Non-pigmented ciliary epithelial cell (primary cell): ENCODE measurements at regions not wholly inside any gene's neighbourhood (a gene's known extent, or its start where the extent isn't known, plus 50 kb on each side); places are given as distances from the start of the nearest gene placed in this dataset.
"Not testable (repeated sequence)": the region's sequence is repeated elsewhere in the genome, so short reads cannot be mapped to it uniquely, and the experiment has no call there.

Experiments used
- DNase-seq: peaks from one replicate; pipeline ENCODE4 v3.0.0-alpha.2; 2010; ENCODE audit warnings: low read depth

DNA sequence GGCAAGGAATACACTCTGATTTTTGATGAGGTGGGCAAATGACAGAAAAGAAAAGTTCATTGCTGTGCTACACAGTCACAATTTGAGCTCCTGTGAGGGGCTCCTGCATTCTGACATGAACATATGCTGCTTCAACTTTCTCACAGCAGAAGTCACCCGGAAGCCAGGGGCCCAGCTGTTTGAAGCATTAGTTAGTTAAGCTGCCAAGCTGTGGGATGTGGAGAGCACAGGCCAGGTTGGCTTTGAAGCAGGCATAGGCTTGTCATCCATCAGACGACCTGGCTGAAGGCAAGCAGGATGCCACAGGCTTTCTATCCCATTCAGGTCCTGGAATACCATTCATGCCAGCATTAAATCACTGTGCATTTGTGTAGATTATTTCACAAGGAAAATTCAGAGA is 63.1 kb downstream of the MTNR1B start:
- no peak for DNase-seq

DNA sequence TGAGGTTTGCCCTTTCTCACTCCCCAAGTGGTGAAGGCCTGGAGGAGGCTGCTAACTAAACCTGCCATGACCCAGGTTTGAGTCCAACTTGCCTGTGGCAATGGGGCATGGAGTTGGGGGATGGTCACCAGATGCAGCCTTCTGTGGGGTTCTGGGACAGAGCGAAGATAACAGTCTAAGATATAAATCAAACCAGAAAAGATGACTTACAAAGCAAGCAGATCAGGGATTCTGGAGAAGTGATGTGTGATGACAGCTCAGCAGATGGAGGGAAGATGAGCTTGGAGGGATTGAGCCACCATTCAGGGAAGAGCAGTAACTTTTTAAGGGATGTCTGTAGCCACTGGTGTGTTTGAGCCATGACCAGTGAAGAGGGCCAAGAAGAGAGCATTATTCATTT is 63.6 kb downstream of the MTNR1B start:
- DNase-seq = no peak

DNA sequence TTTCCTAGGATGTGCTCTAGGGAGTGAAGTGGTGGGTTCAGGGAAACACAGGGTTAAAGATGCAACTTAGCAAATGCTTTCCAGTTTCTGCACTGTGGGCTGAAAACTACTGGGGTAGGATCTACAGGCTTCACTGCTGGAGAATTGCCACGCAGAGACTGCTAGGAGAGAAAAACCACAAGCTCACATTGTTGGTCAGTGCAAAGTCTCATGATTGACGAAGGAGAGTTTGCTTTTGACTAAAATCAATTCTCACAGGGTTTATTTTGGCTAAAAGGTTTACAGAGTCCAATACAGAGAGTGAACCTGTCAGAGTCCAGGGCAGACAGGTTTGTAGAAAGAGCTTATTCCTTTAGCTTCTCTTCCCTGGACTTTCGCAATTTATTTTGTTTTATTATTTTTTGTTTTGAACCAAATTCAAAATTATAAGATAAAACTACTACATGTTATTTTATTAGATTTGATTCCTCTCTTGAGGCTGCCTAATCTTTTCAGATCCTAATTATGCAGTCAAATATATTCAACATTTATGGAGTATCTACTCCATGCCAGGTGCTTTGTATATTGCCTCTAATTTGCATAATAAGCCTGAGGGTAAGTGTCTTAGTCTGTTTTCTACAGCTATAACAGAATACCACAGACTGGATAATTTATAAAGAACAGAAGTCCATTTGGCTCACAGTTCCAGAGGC is 64.7 kb downstream of the MTNR1B start:
- no peak for DNase-seq

DNA sequence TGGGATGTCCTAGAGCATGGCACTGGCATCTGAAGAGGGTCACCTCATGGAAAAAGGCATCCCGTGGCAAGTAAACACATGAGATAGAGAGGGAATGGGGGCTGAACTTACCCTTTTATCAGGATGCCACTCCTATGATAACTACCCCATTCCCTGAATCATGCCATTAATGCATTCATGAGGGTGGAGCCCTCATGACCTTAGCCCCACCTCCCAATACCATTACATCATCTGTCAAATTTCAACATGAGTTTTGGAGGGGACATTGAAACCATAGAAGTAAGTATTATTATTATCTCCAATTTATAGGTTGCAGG is 65.2 kb downstream of the MTNR1B start:
- DNase-seq = no peak

DNA sequence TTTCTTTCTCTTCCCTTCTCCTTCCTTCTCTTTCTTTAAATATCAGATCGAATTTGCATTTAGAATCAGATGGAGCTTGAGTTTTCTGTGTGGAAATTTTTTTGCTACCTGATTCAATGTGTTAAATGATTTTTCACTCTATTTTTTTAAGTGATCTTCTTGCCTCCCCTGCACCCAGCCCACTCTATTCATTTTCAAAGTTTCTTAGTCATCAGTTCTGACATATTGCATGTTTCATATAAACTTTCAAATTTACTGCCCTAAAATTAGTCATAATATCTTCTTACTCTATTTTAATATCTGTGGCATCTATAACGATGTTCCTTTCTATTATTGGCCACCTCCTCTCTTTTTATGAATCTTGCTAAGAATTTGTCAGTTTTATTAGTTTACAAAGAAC is 69.1 kb downstream of the MTNR1B start:
- no peak for DNase-seq

DNA sequence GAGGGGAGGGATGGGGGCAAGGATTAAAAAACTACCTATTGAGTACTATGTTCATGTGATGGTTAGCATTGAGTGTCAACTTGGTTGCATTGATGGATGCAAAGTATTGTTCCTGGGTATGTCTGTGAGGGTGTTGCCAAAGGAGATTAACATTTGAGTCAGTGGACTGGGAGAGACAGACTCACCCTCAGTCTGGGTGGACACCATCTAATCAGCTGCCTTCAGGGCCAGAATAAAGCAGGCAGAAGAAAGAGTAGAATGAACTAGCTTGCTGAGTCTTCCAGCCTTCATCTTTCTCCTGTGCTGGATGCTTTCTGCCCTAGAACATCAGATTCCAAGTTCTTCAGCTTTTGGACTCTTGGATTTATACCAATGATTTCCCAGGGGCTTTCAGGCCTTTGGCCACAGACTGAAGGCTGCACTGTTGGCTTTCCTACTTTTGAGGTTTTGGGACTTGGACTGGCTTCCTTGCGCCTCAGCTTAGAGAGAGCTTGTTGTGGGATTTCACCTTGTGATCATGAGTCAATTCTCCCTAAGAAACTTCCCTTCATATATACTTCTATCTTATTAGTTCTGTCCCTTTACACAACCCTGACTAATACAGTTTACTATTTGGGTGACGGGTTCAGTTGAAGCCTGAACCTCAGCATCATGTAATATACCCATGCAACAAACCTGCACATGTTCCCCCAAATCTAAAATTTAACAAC is 70.2 kb downstream of the MTNR1B start:
- DNase-seq = no peak

DNA sequence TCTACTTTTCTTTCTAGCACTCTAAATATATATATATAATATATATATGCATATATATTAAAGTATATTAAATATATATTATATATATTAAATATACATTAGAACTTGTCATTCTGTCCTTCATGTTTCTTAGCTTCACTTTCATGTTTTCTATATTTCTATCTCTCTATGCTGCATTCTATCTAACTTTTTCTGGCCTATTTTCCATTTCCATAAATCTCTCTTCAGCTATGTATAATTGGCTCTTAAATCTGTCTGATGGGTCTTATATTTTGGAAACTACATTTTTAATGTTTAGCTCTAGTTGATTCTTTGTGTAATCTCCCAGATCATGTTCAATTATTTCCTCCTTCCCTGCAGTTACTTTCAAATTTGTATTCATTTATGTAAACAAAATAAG is 72.2 kb downstream of the MTNR1B start:
- no peak for DNase-seq

DNA sequence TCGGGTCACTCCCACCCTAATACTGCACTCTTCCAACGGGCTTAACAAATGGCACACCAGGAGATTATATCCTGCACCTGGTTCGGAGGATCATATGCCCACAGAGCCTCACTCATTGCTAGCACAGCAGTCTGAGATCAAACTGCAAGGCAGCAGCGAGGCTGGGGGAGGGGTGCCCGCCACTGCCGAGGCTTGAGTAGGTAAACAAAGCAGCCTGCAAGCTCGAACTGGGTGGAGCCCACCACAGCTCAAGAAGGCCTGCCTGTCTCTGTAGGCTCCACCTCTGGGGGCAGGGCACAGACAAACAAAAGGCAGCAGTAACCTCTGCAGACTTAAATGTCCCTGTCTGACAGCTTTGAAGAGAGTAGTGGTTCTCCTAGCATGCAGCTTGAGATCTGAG is 73.7 kb downstream of the MTNR1B start:
- DNase-seq = not testable (repeated sequence)

DNA sequence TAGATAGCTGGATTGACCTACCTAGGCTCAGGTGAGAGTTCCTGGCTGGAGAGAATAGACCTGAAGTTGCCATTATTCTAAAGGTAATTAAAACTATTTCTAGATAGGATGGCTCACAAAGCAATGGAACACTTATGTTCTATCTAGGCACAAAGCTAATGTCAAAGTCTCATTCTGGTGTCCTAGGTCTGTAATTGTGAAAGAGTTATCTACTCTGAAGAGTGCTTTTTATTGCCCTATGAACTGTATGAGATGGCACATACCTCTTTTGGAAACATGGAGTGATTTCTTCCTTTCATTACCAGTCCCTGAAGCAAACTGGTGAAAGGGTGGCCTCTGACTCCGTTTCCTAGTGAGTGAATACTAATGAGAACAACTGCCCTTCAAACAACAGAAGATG is 80.3 kb downstream of the MTNR1B start:
- no peak for DNase-seq

DNA sequence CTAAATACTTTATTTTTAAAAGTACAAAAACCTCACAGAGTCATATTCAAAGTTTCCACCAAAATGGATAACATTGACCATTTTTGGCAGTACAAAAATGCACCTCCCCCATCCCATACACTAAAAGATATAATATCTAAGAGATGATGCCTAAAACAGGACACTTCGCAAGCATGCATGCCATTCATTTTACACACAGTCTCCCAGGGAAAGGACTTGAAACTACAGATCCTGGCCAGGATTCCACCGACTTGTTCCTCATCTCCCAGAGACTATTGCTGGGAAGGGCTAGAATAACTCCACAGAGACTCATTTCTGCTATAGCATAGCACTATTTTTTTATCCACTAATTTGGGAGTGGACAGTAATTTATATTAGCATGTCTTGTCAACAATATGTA is 81.7 kb downstream of the MTNR1B start:
- DNase-seq = no peak

DNA sequence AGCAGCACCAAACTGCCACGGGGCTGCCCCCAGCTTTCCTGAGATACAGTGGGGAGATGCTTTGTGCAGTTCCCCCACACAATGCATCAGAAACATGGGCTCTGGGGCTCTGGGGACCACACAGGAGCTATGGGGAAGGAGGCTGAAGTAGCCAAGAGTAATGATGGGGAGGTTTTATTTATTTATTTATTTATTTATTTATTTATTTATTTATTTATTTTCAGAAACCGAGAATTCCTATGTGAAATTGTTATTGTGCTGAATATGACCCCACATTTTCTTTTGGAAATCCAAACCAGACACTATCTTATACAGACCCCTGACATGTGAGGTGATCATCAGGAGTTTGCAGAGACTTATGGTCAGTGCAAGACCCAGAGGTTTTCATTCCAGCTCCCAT is 84.4 kb downstream of the MTNR1B start:
- DNase-seq = no peak

DNA sequence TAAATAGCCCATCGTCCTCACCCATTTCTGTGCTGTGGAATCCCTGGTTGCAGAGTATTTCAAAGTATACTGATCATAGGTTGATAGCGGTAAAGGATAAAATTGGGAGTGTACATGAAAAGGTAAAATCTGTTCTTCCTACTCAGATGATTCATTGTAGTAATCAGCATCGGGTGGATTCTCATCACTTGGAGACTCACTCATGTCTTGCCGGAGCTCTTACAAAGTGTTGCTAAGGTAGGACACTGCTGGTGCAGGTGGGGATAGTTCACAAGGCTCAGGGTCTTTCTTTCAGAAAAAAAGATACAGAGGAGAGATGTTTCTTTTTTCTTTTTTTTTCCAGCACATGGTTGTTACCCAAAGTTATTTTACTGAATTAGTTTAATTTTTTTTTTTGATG is 84.8 kb downstream of the MTNR1B start:
- no peak for DNase-seq

DNA sequence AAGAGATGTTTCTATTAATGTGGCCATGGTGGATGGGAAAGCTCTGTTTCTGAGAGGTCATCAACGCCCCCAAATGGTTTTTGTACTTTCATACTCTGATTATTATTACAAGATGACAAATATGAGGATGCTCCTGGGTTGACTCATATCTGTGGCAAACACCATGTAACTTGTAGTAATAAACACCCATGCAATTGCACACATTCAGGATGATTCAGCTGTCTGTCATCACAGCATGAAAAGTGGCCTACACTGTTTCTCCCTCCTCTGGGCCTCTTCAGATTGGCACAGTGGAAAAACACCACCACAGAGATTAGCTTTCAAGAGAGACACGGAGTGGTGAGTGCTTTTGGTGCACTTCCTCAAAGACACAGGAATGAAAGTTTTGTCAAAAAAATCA is 85.4 kb downstream of the MTNR1B start:
- DNase-seq = peak; percentile 92

DNA sequence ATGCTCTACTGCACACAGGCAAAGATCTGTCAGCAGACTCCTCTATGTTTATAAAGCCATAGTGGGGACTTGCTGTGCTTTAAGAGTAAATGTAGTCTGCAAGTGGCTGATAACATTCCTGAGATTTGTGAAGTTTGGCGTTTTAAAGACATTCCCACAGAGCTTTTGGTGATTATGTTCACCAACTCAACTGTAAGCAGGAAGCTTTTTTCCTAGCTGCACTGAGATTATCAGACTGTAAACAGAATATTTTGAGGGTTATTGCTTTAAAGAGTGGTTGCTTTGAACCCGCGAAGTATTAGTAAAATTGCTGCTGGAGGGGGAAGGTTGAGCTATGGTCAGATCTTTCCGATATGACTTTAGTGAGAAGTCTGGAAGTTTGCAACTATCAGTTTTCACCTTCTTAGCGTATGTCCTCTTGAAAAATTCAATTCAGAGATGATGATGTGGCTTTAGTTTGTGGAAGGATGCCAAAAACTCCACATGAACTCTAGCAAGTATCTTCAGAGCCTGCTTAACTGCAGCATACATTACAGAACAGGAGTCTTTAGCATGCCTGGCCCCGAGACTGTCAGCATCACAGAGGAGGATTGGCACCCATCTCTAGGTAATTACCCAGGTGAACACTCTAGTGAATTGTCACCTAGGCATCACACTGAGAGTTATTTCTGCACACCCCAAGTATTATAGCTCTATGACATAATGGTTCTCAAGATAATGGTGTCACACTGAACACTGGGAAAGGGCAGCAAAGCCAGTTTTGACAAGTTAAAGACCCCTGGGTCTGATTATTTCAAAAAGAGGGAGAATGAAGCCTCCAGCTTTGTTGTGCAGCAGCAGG is 89.9 kb downstream of the MTNR1B start:
- peak; percentile 70 for DNase-seq

DNA sequence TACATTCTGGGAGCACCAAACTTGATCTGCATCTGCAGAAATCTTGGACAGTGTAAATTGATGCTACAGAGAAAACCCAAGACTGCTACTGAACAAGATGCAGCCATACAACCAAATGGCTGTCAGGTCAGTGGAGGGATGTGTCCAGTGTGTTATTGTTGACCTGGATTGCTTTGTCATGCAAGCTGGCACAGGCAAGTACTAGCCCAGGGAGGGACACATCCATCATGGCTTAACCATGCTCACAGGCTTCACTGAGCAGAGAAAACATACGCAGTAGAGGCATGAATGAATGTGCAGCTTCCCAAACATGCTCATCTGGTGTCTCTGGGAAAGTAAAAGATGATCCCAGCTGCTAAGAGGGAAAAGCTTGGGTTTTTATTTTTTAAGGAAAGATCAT is 93.6 kb downstream of the MTNR1B start:
- DNase-seq = no peak

DNA sequence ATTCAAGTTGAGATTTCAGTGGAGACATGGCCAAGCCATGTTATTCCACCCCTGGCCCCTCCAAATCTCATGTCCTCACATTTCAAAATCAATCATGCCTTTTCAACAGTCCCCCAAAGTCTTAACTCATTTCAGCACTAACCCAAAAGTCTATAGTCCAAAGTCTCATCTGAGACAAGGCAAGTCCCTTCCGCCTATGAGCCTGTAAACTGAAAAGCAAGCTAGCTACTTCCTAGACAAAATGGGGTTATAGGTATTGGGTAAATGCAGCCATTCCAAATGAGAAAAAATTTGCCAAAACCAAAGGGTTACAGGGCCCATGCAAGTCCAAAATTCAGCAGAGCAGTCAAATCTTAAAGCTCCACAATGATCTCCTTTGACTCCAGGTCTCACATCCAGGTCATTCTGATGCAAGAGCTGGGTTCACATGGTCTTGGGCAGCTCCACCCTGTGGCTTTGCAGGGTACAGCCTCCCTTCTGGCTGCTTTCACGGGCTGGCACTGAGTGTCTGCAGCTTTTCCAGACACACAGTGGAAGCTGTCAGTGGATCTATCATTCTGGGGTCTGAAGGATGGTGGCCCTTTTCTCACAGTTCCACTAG is 95.7 kb downstream of the MTNR1B start:
- DNase-seq = not testable (repeated sequence)

DNA sequence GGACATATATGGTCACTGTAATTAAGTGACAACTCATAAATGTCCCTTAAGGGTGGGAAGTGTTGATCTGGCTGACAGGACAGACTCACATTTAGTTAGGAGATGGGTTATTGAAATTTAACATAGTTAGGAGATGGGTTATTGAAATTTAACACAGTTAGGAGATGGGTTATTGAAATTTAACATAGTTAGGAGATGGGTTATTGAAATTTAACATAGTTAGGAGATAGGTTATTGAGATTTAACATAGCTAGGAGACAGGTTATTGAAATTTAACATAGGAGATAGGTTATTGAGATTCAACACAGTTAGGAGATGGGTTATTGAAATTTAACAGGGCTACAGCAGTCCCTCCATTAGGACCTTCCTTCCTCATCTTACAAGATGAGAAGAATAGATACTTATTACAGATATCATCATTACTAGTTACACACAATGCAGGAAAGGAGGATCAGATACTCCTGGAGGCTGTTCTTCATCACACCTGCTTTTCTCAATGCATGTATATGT is 98.5 kb downstream of the MTNR1B start:
- DNase-seq = no peak

DNA sequence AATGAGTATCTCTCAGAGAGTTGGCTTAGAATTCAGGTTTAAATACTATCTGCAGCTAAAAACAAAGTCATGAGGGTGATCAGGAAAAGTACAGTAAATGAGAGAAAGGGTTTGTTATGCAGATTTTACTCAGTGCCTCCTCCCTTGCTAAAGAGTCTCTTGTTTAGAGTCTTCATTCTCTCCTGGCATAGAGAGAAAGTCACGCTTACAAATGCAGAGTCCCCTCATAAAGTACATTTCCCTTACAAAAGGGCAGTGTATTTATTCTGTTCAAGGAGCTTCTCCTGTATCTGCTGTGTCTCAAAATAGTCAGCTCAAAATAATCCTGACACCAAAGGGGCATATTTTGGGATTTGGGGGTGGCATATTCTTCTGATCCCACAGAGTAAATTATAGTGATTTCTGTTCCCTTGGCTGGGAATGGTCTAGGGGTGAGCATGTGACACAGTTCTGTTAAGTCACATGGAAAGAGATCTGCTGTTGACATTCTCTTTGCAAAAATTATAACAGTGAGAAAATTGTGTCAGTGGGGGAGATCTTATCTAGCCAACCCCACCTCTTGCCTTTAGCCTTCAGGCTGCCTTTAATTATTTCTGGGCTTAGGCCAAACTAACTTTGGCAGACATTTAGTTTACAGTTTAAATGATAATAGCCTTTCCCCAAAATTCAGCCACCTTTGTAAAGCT is 102.9 kb downstream of the MTNR1B start:
- no peak for DNase-seq

DNA sequence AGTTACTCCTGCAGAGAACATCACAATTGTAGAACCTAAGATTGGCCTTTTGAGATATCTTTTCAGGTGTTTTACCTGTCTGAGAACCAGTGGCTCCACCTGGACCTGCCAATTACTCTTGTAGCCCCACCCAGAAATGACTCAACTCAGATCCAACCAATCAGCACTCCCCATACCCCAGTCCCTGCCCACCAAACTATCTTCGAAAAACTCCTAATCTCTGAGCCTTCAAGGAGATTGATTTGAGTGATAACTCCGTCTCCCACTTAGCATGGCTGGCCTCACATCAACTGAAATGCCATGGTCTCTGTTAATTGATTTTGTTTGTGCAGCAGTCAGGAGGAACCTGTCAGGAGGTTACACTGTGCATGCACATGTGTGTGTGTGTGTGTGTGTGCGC is 103.6 kb downstream of the MTNR1B start:
- no peak for DNase-seq

DNA sequence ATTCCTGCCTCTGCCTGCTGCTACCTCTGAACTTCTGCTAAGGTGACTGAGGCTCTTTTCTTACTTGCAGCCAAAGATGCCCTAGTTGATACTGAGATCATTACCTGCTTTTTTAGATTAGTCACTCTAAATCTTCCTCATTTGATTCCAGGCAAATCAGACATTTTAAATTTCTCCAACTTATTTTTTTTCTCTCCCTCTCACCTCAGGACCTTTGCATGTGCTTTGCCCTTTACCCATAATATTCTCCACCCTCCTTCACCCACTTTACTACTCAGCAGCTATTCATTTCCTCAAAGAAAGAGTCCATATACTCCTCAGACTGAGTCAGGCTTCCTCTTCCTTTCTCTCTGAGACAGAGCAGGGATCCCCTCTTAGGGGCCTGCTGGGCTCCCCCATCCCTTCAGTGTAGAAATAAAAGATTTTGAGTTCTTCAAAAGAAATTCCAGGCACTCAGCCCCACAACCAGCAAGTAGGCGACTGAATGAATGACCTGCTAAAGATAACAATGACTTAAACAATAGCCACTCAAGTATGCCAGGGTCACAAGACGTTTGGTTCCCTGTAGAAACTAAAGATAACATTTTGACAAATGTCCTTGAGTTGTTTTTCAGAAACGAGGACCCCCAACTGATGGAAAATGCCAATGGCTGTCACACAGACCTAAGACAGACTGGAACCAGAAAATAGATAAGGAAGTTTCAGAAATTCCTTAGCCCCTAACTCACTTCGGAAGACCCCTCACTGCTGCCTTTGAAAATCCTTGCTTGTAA is 104.2 kb downstream of the MTNR1B start:
- DNase-seq = no peak

DNA sequence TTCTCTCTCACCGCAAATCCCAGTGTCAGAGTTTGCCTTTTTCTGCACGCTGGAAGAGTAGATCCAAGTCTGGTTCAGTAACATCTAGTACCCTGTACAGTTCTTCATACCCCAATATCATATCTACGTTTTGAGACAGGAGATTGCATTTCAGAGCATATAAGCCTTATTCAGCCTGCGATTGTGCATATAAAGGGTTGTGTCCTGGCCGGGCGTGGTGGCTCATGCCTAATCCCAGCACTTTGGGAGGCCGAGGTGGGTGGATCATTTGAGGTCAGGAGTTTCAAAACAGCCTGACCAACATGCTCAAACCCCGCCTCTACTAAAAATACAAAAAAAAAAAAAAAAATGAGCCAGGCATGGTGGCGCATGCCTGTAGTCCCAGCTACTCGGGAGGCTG is 104.9 kb downstream of the MTNR1B start:
- DNase-seq = no peak
